Left kidney (tissue), 1 donor: ENCODE measurements at regions not wholly inside any gene's neighbourhood (a gene's known extent, or its start where the extent isn't known, plus 50 kb on each side); places are given as distances from the start of the nearest gene placed in this dataset.
A peak's percentile ranks its signal among the peaks of the same experiment; 100 is the strongest.
"Not testable (repeated sequence)": the region's sequence is repeated elsewhere in the genome, so short reads cannot be mapped to it uniquely, and the experiment has no call there.

Source experiments
- DNase-seq: peaks from one replicate; pipeline ENCODE4 v3.0.0-alpha.2; 2013

DNA sequence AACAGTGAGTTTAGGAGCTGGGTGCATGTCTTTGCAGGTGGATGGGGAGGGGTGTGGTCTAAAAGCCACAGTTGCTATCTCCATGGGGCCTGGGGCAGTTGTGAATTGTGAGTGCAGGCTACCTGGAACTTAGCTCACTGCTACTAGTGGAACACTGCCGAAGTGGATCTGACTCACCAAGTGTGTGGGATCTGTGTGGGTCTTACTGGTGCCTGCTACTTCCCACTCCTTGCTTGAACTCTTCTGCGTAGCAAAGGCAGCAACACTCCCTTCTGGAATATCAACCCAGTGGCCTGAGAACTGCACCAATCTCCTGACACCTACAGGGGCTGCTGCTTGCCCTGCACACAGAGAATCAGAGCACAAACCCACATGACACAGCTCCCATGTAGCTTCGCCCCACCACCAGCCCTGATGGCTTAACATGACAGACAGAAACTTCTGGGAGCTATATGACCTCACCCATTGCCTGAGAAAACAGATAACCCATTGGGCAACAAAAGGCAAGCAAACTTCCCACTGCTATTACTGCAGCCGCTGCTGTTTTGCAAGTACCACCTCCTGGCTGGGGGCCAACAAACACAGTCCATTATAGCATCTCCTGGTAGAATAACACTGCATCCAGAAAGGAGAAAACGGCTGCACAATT is 455.1 kb upstream of the DDX18 start:
- no peak for DNase-seq

DNA sequence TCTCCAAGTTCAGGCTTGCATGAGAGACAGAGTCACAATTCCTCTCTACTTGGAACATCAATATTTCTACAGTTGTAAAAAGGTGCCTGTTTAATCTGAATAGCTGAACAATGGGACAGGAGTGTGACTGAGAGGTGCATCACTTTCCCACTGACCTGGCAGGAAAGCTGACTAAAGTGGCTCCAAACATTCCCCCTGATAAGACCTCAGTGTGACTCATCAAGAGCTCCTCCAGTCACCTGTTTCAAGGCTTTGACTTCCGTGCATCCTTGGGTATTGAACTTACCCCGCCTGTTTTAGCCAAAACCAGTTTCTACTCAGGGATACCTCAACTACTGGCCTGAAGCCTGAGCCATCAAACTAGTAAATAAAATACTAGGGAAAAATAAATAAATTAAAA is 453.9 kb upstream of the DDX18 start:
- DNase-seq: no peak

DNA sequence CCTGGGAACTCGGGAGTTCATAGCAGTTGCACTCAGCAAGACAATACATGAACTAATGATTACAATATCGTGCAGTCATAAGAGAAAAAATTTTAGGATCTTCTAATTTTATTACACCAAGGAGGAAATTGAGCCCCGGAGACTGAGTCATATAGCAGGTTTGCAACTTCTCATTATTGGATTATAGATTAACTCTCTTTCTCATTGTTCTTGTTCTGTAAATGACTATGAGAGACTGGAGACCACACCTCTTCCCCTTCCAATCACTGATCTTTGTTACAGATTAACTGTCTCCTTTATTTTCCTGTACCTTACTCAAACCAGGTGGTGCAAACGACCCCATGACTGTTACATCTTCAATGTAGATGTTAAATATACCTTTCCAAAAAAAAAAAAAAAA is 435.8 kb upstream of the DDX18 start:
- no peak for DNase-seq

DNA sequence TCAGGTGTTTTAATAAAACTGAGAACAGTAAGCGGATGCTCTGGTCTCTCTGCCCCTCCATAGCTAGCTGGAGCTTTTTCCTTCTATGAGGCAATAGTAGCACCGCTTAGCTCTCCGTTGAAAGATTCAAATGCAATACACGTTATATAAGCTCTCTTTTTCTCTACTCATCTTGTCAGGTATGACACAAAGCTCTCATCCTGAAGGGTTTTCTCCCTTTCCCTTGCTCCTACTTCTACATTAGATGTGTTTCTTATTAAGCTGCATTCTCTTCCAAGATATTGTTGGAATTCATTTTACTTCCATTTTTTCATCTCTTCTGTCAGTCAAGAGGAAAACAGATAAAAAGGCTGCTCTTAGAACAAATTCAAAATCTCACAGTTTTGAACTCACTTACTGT is 434.6 kb upstream of the DDX18 start:
- no peak for DNase-seq

DNA sequence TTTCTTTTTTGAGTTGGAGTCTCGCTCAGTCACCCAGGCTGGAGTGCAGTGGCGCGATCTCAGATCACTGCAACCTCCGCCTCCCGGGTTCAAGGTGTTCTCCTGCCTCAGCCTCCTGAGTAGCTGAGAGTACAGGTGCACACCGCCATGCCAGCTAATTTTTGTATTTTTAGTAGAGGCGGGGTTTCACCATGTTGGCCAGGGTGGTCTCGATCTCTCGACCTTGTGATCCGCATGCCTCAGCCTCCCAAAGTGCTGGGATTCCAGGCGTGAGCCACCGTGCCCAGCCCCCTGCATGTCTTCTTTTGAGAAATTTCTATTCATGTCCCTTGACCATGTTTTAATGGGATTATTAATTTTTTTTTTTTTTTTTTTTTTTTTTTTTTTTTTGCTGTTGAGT is 430.5 kb upstream of the DDX18 start:
- not testable (repeated sequence) for DNase-seq

DNA sequence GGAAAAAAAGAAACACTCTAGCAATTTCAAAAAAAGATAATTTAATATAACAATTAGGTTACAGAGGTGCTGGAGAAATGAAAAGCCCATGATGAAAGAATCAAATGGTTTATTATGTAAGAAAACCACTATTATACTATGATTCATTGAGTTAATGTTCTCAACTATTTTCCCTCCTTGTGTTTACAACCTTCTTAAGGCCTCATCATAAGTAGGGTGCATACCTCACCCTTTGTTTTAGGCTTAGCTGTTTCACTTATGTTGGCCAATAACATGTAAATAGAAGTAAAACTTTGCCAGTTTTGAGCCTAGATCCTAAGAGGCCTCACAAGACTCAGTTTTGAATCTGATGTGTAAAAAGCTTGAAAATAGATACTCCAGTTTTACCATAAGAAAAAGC is 418.3 kb upstream of the DDX18 start:
- no peak for DNase-seq

DNA sequence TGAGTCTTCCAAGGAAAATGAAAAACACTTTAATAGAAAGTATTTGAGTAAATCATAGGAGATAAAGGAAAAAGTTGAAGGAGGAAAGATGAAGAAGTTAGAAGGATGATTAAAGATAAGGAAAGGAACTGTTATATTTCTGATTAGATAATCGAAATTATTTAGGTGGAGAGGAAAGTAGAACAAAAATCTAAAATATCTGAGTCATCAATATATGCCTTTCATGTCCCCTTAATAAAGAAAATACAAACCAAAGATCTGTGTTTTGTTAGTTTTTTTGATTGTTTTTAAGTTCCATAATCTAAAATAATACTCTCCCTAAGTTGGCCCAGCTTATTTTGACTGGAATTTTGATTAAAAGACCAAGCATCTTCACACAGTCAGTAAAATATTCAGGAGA is 412.9 kb upstream of the DDX18 start:
- no peak for DNase-seq

DNA sequence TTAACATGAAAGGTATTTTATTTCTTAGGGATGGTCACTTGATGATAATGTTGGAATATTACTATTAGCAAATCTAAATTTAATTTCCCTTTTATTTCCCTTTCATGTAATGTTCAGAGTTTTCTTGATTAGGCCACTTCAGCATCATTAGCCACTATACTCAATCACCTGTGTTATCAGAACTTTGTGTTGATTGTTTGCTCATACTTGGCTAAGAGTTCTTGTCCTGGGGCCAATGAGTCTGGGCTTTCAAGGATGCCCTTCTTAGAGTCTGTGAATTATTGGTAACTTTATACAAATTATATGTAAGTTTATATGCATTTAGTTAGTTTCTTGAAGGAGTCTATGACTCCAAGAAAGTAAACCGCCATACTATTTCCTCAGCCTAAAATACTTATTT is 408.0 kb upstream of the DDX18 start:
- DNase-seq: no peak

DNA sequence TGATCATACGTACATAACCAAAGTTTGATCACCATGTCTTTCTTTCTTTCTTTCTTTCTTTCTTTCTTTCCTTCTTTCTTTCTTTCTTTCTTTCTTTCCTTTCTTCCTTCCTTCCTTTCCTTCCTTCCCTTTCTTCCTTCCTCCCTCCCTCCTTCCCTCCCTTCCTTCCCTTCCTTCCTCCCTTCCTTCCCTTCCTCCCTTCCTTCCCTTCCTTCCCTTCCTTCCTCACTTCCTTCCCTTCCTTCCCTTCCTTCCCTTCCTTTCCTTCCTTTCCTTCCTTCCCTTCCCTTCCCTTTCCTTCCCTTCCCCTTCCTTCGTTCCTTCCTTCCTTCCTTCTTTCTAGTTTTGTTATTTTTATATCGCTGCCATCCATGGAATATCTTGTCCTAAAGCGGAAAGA is 406.7 kb upstream of the DDX18 start:
- no peak for DNase-seq

DNA sequence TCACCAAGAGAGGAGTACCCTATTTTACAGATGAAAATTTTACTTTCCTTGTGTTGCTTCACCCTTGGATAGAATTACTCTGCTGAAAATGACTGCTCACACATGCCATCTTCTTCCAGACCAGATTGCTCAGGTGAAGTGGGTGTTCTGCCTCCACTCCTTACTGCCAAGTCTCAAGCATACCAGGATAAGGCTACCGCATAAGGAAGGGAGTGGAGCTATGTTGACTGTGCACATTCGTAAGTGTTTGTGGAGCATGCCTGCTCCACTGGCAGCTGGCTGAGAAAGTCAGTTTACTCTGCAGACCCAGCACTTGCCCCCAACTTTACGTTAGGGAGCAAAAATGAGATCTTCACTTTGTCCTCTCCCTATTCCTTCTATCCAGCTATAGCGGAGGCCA is 405.0 kb upstream of the DDX18 start:
- no peak for DNase-seq

DNA sequence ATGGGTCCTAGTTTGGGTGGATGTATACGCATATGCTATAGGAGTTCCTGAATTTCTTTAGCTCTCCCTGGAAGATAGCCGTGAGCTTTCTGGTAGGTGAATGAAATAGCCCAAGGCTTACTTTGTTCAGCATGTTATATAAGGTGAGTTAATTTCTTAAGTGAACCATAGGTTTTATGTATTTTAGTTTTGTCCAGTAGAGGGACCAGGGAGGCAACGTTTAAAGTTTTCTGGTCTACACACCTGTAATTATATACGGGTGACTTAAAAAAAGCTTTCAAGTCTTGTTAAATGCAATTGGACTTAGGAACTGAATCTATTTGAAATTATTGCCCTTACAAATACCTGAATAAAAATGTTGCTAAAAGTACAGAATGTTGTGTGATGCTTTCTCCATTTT is 402.5 kb upstream of the DDX18 start:
- DNase-seq: no peak

DNA sequence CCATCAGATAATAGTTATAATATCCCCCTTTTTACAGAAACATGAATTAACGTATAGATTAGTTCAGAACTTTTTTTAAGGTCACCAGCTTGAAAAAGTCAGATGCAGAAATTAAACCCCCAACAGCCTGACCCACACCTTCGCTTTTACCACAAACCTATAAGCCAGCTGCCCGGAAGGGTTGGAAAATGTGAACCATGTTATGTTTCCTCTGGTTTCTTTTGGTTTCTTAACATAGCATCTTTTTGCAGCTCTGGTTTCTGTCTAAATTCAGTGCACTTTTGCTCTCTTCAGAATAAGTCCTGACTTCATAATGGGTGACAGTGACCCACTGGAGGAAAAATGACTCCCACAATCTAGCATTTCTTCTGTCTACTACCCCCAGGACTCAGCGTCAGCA is 381.7 kb upstream of the DDX18 start:
- no peak for DNase-seq

DNA sequence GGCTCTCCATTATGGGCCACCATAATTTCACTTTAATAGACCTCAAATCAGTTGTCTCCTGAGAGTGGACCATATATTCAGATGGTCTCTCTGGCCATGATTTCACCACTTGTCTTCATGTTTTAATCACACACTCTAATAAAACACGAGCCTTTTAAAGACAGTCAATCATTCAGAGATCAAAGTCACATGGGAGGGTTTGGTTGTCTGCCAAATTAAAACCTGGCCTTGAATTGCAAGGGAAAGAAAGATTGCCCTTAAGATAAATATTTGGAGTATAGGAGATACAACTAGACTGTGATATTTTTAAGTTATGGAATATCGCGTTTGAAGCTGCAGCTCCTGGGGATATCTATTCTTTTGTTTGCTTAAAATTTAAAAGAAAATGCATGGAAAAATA is 377.8 kb upstream of the DDX18 start:
- DNase-seq: no peak

DNA sequence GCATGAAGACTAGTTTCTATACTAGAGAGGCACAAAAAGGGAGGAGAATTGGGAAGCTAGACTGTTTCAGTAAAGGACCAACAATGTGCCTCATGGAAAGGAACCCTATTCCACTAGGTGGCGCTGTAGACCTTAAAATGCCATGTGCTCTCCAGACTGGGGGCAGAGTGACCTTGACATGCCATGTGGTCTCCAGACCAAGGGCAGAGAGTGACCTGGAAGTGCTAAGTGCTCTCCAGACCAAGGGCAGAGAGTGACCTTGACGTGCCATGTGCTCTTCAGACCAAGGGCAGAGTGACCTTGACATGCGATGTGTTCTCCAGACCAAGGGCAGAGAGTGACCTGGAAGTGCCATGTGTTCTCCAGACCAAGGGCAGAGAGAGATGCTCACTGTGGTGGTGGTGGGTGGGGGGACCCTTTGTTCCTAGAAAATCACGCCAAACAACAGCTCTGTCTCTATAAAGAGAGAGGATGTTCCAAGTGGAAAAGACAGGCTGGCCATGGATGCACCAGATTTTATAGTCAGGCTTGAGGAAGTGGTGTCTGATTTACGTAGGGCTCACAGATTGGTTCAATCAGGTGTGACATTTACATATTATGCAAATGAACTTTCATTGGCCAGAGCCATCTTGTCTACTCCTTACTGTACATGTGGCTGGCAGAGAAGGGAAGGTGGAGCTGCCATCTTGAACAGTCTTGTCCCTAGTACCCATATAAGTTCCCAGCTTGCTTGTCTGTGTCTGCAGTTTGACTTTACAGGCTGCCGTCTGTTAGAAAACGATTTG is 344.0 kb upstream of the DDX18 start:
- peak; percentile 29 for DNase-seq

DNA sequence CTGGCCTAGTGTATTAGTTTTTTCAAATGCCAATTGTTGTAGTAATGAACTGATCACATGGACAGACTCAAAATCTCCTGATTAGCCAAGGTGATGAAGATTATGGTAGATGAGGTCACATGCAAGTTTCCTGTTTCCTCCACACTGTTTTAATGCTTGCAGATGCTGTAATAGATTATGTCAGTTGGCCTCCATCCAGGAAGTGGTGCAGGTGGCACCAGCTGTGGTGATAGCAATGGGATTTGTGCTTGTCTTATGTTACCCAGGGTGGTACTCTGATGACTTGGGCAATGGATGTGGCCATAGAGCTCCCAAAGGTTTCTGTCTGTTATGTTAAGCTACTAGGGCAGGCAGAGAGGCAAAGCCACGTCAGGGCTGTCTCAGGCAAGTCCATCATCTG is 332.9 kb upstream of the DDX18 start:
- no peak for DNase-seq

DNA sequence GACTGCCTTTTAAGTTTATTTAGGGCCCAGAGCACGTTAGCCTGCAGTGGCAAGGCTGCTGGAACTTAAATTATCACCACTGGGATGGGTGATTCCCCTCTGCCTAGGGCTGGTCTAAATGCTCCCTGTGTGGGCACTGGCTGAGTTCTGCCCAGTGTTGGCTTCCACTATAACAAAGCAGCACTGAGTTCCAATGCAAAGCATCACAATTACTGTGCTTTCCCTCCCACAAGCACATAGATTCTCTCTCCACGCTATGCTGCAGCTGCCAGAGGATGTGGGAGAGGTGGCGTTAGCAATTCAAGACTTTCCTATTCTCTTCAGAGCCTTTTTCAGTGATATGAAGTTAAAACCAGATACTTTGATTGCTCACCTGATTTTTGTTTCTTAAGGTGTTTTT is 328.9 kb upstream of the DDX18 start:
- no peak for DNase-seq

DNA sequence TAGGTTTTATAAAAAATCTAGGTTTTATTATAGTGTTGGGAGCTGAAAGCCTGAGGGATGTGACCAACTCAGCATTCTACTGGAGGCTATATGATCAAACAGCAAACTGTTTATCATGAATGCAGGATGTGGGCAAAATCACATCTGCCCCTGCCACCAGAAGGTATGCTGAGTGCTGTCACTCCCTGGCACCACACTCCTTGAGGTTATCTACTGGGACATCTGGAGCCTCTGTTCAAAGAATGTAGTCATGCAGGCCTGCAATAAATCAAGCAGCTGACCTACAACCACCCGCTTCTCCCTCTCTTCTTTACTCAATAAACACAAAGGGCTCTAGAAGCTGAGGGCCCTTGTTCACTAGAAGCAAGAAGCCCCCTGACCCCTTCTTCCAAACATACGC is 328.4 kb upstream of the DDX18 start:
- DNase-seq: no peak

DNA sequence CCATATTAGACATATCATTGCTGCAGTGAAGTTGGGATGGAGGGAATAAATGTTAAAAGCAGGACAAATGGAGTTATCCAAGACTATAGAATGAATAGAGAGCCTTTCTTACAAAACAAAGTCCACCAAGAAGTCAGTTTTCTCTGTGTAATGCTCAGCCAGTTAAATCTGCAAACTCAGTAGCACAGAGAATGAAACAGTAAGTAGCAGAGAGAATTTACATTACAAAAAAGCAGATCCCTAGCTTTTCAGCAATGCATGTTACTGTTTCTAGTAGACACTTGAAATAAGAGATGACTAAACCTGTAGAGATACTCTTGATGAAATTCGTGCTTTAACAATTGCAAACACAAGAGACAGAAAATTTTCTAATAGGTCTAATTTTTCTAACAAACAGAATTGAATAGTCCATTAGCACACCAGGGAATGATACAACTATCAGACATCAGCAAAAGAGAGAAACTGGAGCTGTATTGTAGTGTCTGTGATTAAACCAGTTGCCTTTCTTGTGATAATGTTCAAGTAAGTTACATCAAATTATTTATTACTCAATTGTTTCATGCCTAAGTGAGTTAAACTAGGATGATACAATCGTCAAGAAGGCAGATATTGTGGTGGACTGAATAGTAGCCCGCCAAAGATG is 322.2 kb upstream of the DDX18 start:
- DNase-seq: no peak

DNA sequence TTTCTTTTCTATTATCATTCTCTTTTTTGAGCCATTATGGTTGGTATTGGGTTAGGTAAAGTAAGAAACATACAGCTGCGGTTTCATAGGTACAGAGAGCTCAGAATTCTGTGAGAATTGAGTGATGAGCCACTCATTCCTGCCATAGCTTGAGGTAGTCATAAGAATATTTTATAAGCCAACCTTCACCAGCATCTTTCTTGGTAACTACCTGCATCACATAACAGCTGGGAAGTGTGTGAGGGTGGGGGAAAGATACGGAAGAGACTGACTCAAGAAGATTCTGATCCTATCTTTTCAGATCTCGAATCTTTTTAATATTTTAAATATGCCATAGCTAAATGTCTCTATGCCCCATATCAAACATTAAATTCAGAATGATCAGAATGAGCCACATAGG is 313.8 kb upstream of the DDX18 start:
- no peak for DNase-seq

DNA sequence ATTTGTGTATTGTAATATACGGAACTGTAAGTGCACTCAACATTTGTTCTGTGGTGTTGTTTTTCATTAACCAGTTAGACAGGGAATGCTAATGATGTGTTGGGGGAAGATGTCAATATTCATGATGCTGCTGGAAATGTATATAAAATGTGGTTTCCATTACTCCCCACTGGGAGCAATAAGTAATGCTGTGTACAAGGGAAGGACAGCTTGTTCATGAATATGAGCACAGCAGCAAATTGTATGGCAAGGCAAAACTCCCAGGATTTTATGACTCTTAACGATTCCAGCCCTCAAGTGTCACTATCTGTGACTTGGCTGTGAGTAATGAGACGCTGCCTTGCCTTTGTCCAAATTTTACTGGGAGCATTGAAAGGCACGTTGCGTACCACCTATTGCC is 312.4 kb upstream of the DDX18 start:
- no peak for DNase-seq

DNA sequence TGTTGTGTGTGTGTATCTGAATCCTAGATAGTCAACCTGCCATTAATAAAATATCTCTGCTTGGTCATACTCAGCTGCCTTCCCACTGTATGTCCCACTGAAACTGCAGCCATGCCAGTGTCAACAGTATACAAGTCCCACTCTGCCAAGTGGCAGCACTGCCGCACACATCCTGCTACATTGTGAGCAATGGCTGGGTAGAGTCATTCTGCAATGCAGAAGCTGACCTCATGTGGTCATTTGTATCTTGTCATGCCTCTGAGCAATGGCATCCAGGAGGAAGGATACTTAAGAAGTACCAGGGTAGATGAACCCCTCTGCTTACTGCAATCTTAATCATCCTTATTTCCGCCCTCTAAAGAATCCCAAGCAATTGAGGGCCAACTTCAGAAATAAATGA is 302.2 kb upstream of the DDX18 start:
- no peak for DNase-seq

DNA sequence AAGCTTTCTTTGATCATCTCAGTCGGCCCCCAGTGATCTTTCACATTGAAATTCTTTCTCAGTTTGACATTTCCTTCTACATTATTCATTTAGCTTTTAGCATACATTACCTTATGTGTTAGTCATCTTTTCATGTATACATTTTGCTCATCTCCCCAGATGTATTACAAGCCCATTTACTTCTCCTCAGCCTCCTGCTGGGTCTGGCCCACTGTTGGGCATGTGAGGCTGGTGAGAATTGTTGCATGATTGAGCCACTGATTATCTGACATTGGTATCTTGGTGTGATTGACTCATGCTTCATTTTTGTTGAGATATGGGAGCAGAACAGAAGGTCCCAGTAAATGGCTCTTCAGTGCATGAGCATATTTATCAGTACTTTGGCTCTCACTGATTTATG is 300.1 kb upstream of the DDX18 start:
- DNase-seq: no peak

DNA sequence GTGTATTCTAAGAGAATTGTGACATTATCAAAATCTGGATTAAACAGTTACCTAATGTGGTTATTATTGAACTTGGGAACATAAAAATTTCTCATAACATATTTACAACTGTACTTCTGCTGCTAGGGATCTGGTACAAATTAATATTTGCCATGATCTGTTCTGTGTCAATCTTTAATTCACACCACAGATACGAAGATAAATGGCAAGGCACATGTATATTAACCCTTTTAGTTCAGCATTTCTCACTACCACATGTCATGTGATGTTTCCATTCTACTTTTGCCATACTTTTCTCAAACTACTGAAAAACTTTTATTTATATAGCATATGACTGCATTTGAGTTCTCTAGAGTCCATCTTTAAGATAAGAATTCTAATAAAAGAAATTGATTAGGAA is 295.3 kb upstream of the DDX18 start:
- DNase-seq: no peak

DNA sequence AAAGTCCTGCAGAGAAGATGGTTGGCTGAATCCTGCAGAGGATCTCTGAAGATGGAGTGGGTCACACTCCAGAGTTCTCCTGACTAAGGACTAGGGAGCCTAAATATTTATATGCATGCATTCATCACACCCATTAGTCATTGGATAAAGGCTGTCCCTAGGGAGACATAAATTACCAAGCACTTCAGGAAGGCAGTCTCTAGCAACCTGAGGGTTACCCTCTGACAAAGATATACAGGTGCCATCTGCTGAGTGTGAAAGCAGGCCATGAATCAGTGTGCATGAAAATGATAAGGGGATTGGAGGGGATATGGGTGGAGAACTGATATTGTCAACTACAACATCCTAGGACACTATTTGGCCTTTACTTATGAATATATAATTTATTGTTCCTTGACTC is 294.8 kb upstream of the DDX18 start:
- no peak for DNase-seq
